VCaP (cell line): ENCODE measurements at regions not wholly inside any gene's neighbourhood (a gene's known extent, or its start where the extent isn't known, plus 50 kb on each side); places are given as distances from the start of the nearest gene placed in this dataset.

Source experiments
- H3K27ac ChIP-seq: fragments of 450-650 bp; 2 replicates; pipeline ENCODE4 v1.5.1; 2017
- TF ChIP-seq, protein P1 (sequence below): fragments of 450-650 bp; conservative IDR thresholded peaks from 2 replicates; pipeline ENCODE4 v1.5.1; 2017; ENCODE audit warnings: mild to moderate bottlenecking, moderate library complexity

- H3K27ac ChIP-seq, result no peak overlapping the region
- TF ChIP-seq, protein P1, sequence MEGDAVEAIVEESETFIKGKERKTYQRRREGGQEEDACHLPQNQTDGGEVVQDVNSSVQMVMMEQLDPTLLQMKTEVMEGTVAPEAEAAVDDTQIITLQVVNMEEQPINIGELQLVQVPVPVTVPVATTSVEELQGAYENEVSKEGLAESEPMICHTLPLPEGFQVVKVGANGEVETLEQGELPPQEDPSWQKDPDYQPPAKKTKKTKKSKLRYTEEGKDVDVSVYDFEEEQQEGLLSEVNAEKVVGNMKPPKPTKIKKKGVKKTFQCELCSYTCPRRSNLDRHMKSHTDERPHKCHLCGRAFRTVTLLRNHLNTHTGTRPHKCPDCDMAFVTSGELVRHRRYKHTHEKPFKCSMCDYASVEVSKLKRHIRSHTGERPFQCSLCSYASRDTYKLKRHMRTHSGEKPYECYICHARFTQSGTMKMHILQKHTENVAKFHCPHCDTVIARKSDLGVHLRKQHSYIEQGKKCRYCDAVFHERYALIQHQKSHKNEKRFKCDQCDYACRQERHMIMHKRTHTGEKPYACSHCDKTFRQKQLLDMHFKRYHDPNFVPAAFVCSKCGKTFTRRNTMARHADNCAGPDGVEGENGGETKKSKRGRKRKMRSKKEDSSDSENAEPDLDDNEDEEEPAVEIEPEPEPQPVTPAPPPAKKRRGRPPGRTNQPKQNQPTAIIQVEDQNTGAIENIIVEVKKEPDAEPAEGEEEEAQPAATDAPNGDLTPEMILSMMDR, result no peak
These were observed 1361.8 kb upstream of the EYS start for GRCh38 chr6:67068781-67069180.

- H3K27ac ChIP-seq, result peak overlapping the region; percentile 7; the same call in 1 of the 2 replicates
- TF ChIP-seq, protein P1, result no peak
These were observed 1357.3 kb upstream of the EYS start for GRCh38 chr6:67064323-67064722.

GRCh38 chr6:67047996-67048395 lies 1341.0 kb upstream of the EYS start:
- H3K27ac ChIP-seq, result no peak overlapping the region
- TF ChIP-seq, protein P1, result no peak

DNA sequence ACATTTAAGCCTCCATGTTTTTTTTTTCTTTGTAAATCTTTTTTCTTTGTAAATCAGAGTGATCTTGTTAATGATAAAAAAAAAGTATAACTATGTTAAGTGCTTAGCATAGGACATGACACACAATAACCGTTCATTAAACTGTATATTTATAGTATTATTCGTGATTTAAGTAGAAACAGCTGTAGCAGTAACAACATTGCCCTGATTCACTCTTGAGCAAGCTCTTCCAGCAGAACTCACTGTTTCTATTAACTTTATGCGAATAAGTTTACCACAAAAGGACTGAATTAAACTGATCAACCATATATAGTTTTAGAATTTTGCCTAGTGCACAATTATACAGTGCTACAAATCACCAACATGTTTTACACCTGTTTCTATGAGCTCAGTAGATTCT lies 1338.0 kb upstream of the EYS start:
- no peak overlapping the region for H3K27ac ChIP-seq
- TF ChIP-seq, protein P1, result no peak

GRCh38 chr6:67031451-67031850 lies 1324.4 kb upstream of the EYS start:
- H3K27ac ChIP-seq, result no peak overlapping the region
- TF ChIP-seq, protein P1, result no peak

GRCh38 chr6:67030861-67031260 lies 1323.8 kb upstream of the EYS start:
- TF ChIP-seq, protein P1, result no peak
- H3K27ac ChIP-seq, result no peak overlapping the region

DNA sequence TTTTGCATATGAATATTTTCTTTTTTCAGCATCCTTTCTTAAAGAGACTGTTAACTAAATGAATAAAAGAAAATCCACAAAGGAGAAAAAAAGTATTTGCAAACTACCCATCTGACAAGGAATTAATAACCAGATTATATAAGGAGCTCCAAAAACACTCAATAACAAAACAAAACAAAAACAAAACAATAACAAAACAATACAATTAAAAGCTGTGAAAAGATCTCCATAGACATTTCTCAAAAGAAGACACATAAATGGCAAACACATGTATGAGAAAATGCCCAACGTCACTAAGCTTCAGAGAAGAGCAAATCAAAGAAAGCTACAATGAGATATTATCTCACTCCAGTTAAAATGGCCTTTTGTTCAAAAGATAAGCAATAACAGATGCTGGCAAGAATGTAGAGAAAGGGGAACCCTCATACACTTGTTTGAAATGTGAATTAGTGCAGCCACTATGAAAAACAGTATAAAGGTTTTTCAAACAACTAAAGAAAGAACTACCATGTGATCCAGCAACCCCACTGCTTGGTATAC lies 1310.0 kb upstream of the EYS start:
- no peak overlapping the region for H3K27ac ChIP-seq
- TF ChIP-seq, protein P1, result no peak

GRCh38 chr6:67011441-67011840 lies 1304.4 kb upstream of the EYS start:
- TF ChIP-seq, protein P1, result no peak
- H3K27ac ChIP-seq, result no peak overlapping the region
